ENCODE measurements at regions not wholly inside any gene's neighbourhood (a gene's known extent, or its start where the extent isn't known, plus 50 kb on each side); places are given as distances from the start of the nearest gene placed in this dataset.

DNA sequence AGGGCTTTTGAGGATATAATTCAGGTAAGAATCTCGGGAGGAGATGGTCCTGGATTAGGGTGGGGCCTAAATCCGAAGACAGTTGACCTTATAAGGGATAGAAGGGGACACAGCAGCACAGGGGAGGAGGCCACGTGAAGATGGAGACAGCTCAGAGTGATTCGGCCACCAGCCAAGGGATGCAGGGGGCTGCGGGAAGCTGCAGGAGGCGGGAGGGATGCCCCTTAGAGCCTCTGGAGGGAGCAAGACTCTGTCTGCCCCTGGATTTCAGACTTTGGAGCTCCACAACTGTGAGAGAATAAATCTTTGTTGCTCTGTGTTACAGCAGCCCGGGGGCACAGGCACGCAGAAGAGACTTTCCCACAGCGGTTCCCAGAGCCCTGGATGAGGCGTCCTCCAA lies 143.7 kb downstream of the ASB1 start:
- H3K27ac ChIP-seq, result no peak overlapping the region
- TF ChIP-seq ZFX (IDR thresholded peaks at IDR 0.05; ENCODE audit: borderline replicate concordance), result no peak
- no peak for TF ChIP-seq CTCF (IDR thresholded peaks at IDR 0.05)

DNA sequence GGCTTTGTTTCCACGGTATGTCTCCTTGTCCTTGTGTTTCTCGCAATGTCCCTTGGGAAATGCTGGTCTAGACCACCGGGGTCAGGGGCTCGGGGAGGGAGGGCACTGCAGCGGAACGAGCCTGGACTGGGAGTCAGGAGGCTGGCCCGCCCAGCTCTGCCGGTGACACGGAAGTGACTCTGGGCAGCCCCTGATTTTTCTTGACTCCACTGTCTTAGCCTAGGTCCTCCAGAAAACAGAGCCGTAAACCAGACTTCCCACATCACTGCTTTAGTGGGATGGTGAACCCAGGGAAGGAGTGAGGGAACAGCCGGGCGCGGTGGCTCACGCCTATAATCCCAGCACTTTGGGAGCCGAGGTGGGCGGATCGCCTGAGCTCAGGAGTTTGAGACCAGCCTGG lies 144.2 kb downstream of the ASB1 start:
- H3K27ac ChIP-seq, result no peak overlapping the region
- TF ChIP-seq CTCF (IDR thresholded peaks at IDR 0.05) (no peak), ZFX (IDR thresholded peaks at IDR 0.05; ENCODE audit: borderline replicate concordance) (no peak)

- H3K27ac ChIP-seq, result no peak overlapping the region
- TF ChIP-seq ZFX (IDR thresholded peaks at IDR 0.05; ENCODE audit: borderline replicate concordance) (no peak), CTCF (IDR thresholded peaks at IDR 0.05) (no peak)
Observed at GRCh38 chr2:238571661-238572372, 145.1 kb downstream of the ASB1 start.

- TF ChIP-seq ZFX (IDR thresholded peaks at IDR 0.05; ENCODE audit: borderline replicate concordance), result no peak
- TF ChIP-seq CTCF (IDR thresholded peaks at IDR 0.05), result peak; percentile 87
- H3K27ac ChIP-seq, result no peak overlapping the region
Observed at GRCh38 chr2:238573065-238573778, 146.5 kb downstream of the ASB1 start.

- H3K27ac ChIP-seq, result no peak overlapping the region
- TF ChIP-seq ZFX (IDR thresholded peaks at IDR 0.05; ENCODE audit: borderline replicate concordance) (no peak), CTCF (IDR thresholded peaks at IDR 0.05) (no peak)
Observed at GRCh38 chr2:238573916-238574315, 147.2 kb downstream of the ASB1 start.

- no peak overlapping the region for H3K27ac ChIP-seq
- TF ChIP-seq CTCF (IDR thresholded peaks at IDR 0.05), result no peak
- TF ChIP-seq ZFX (IDR thresholded peaks at IDR 0.05; ENCODE audit: borderline replicate concordance), result no peak
Observed at GRCh38 chr2:238574490-238575271, 148.0 kb downstream of the ASB1 start.
